OCI-LY7 (cell line): ENCODE measurements at regions not wholly inside any gene's neighbourhood (a gene's known extent, or its start where the extent isn't known, plus 50 kb on each side); places are given as distances from the start of the nearest gene placed in this dataset.

ENCODE experiments used
- EZH2phosphoT487 ChIP-seq: fragments of 200-600 bp; sonication (generic); IDR thresholded peaks from 2 replicates; pipeline ENCODE4 v1.6.1; 2018; ENCODE audit warnings: low read depth, borderline replicate concordance, mild to moderate bottlenecking, mixed run types, antibody characterized with exemption, low read length, moderate library complexity, mixed read lengths
- TF ChIP-seq, protein P1 (sequence below): fragments of 200-600 bp; sonication (generic); conservative IDR thresholded peaks from 2 replicates; pipeline ENCODE4 v1.5.1; 2014; ENCODE audit warnings: mild to moderate bottlenecking, antibody characterized with exemption, low read length, moderate library complexity, mixed read lengths

DNA sequence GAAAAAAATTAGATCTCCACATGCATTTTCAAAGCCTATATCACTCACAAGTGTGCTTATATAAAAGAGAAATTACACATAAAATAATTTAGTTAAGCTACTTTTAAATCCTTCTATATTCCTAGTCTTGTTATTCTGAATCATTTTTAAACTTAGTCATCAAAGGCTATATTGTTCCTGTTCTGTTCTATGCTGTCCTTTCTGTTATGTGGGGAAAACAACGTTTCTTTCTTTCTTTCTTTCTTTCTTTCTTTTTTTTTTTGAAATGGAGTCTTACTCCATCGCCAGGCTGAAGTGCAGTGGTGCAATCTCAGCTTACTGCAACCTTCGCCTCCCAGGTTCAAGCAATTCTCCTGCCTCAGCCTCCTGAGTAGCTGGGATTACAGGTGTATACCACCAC, 389.2 kb upstream of the FTMT start:
- TF ChIP-seq, protein P1, sequence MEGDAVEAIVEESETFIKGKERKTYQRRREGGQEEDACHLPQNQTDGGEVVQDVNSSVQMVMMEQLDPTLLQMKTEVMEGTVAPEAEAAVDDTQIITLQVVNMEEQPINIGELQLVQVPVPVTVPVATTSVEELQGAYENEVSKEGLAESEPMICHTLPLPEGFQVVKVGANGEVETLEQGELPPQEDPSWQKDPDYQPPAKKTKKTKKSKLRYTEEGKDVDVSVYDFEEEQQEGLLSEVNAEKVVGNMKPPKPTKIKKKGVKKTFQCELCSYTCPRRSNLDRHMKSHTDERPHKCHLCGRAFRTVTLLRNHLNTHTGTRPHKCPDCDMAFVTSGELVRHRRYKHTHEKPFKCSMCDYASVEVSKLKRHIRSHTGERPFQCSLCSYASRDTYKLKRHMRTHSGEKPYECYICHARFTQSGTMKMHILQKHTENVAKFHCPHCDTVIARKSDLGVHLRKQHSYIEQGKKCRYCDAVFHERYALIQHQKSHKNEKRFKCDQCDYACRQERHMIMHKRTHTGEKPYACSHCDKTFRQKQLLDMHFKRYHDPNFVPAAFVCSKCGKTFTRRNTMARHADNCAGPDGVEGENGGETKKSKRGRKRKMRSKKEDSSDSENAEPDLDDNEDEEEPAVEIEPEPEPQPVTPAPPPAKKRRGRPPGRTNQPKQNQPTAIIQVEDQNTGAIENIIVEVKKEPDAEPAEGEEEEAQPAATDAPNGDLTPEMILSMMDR = no peak
- TF ChIP-seq EZH2phosphoT487 = no peak
